ENCODE measurements at regions not wholly inside any gene's neighbourhood (a gene's known extent, or its start where the extent isn't known, plus 50 kb on each side); places are given as distances from the start of the nearest gene placed in this dataset.

GRCh38 chr18:40314199-40314598 is 1640.8 kb upstream of the PIK3C3 start:
- TF ChIP-seq, protein P1, sequence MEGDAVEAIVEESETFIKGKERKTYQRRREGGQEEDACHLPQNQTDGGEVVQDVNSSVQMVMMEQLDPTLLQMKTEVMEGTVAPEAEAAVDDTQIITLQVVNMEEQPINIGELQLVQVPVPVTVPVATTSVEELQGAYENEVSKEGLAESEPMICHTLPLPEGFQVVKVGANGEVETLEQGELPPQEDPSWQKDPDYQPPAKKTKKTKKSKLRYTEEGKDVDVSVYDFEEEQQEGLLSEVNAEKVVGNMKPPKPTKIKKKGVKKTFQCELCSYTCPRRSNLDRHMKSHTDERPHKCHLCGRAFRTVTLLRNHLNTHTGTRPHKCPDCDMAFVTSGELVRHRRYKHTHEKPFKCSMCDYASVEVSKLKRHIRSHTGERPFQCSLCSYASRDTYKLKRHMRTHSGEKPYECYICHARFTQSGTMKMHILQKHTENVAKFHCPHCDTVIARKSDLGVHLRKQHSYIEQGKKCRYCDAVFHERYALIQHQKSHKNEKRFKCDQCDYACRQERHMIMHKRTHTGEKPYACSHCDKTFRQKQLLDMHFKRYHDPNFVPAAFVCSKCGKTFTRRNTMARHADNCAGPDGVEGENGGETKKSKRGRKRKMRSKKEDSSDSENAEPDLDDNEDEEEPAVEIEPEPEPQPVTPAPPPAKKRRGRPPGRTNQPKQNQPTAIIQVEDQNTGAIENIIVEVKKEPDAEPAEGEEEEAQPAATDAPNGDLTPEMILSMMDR (IDR thresholded peaks at IDR 0.05): no peak
- no peak for TF ChIP-seq EP300 (IDR thresholded peaks at IDR 0.05; ENCODE audit: low read depth)
